Heart right ventricle (tissue), 16 donors: ENCODE measurements at regions not wholly inside any gene's neighbourhood (a gene's known extent, or its start where the extent isn't known, plus 50 kb on each side); places are given as distances from the start of the nearest gene placed in this dataset.

Experiments used
- ATAC-seq, 8 donors: fragments of 200-7000 bp; cut with Tn5 transposase; one replicate each; pipeline ENCODE4 v1.9.1; 2020; ENCODE audit warnings: mild to moderate bottlenecking in 8 of 8, moderate library complexity in 8 of 8, moderate number of reproducible peaks in 1 of 8
- DNase-seq, 2 donors: peaks; one replicate each; pipeline ENCODE4 v3.0.0-alpha.2; 2020
- H3K27ac ChIP-seq, 10 donors: fragments of 200-600 bp; sonication (generic) in 2 of 10; one replicate each; pipeline versions ENCODE4 v1.5.0 to v1.8.0; 2020 to 2022; ENCODE audit warnings: mild to moderate bottlenecking in 3 of 10
- H3K27me3 ChIP-seq, 7 donors: fragments of 200-600 bp; one replicate each; pipeline ENCODE4 v1.8.0; 2021 to 2022; ENCODE audit warnings: mild to moderate bottlenecking in 2 of 7
- H3K36me3 ChIP-seq, 9 donors: fragments of 200-600 bp; sonication (generic) in 1 of 9; one replicate each; pipeline versions ENCODE4 v1.5.0 to v1.8.0; 2020 to 2022; ENCODE audit warnings: mild to moderate bottlenecking in 2 of 9
- H3K4me1 ChIP-seq, 9 donors: fragments of 200-600 bp; sonication (generic) in 1 of 9; one replicate each; pipeline versions ENCODE4 v1.5.0 to v1.8.0; 2020 to 2022; ENCODE audit warnings: mild to moderate bottlenecking in 4 of 9
- H3K4me3 ChIP-seq, 10 donors: fragments of 200-600 bp; sonication (generic) in 2 of 10; one replicate each; pipeline versions ENCODE4 v1.5.0 to v1.8.0; 2020 to 2022; ENCODE audit warnings: mild to moderate bottlenecking in 7 of 10, moderate library complexity in 2 of 10
- H3K9me3 ChIP-seq, 11 donors: fragments of 200-600 bp in 10 of 11; sonication (generic) in 2 of 11; one replicate each; pipeline versions ENCODE4 v1.5.0 to v1.8.0; 2013 to 2022; ENCODE audit warnings: mild to moderate bottlenecking in 2 of 11, control low read depth in 1 of 11, moderate library complexity in 1 of 11
- WGBS, 2 donors: extraction: QIAGEN DNeasy Blood & Tissue Kit; methylation state at CpG; one replicate each; pipeline ENCODE4 v1.1.7; 2013; ENCODE audit warnings: inconsistent platforms in 1 of 2; 5-methylcytosine and 5-hydroxymethylcytosine counted together
- intact Hi-C, 10 donors: fragments of 100-400 bp; cut with DNase I; formaldehyde crosslinking; loops; one replicate each; pipeline versions ENCODE4 v1.11.1 to v1.14.2; 2022
- TF ChIP-seq, protein P1 (sequence below), 9 donors: fragments of 200-600 bp; sonication (generic) in 2 of 9; IDR thresholded peaks; one replicate each; pipeline versions ENCODE4 v1.5.0 to v1.8.0; 2021 to 2022; ENCODE audit warnings: antibody characterized with exemption in 9 of 9, mild to moderate bottlenecking in 5 of 9, moderate library complexity in 1 of 9
- donor health status: Arrhythmogenic right ventricular cardiomyopathy.
- donor health status: ischemic (EF 13 %, LVEDD 7.1; RV severe dilation, severe dysfunction).
- donor health status: healthy with polysubstance abuse.
- donor health status: DM: no; HTN: yes; CAD: no.
- donor health status: DM: no; HTN: no; CAD: no.
- donor health status: ischemic (EF 25% LVEDD 6.9; RV normal size, moderate dysfunction).
- donor health status: ischemic (EF 25% LVEDD 5.7; RV mildly dilated, moderate dysfunction).
- donor health status: healthy.
- donor health status: DM: yes; HTN: yes; CAD: no.
- donor health status: Ischemic cardiomyopathy.
- donor health status: ischemic (EF 35%, LVEDD 5.7; RV mildly dilated, moderate dysfunction).
- donor health status: nonischemic (EF 11% LVEDD 7.7; RV severe dilation, severe dysfunction).
- donor health status: DM: yes; HTN: yes; CAD: no.
- donor health status: PGD.
- donor health status: ischemic (EF 29% LVEDD 5.4; RV normal size, mild dysfunction).
- donor health status: nonischemic (EF 23%, LVEDD 6.1; RV moderate dilation, normal function).

GRCh38 chr12:19021240-19021639, 108.3 kb upstream of the PLEKHA5 start:
- DNase-seq (no peak), ATAC-seq (no peak)
- Histone ChIP-seq H3K9me3 (peaks cover 0 to 5% (median 0%) of the 10 kb centered on the region in 11 donors), H3K4me3 (no peak overlapping the region), H3K36me3 (no peaks in the 10 kb centered on the region), H3K27me3 (no peaks in the 10 kb centered on the region), H3K4me1 (peaks cover 0 to 10% (median 0%) of the 10 kb centered on the region in 9 donors), H3K27ac (no peak overlapping the region)
- WGBS, 2 donors, result 90 to 93% methylated on average over 4 of the region's 4 CpGs
- TF ChIP-seq, protein P1, sequence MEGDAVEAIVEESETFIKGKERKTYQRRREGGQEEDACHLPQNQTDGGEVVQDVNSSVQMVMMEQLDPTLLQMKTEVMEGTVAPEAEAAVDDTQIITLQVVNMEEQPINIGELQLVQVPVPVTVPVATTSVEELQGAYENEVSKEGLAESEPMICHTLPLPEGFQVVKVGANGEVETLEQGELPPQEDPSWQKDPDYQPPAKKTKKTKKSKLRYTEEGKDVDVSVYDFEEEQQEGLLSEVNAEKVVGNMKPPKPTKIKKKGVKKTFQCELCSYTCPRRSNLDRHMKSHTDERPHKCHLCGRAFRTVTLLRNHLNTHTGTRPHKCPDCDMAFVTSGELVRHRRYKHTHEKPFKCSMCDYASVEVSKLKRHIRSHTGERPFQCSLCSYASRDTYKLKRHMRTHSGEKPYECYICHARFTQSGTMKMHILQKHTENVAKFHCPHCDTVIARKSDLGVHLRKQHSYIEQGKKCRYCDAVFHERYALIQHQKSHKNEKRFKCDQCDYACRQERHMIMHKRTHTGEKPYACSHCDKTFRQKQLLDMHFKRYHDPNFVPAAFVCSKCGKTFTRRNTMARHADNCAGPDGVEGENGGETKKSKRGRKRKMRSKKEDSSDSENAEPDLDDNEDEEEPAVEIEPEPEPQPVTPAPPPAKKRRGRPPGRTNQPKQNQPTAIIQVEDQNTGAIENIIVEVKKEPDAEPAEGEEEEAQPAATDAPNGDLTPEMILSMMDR (IDR thresholded peaks at IDR 0.05), result no peak
- intact Hi-C loops, result no loop called here

- TF ChIP-seq, protein P1 (IDR thresholded peaks at IDR 0.05), result no peak
- intact Hi-C loops, result no loop called here
- 65 to 66% methylated on average over 1 of the region's 1 CpG for WGBS, 2 donors
Observed at GRCh38 chr12:19021646-19022045, 107.9 kb upstream of the PLEKHA5 start.

GRCh38 chr12:19025582-19025981, 104.0 kb upstream of the PLEKHA5 start:
- no peak for ATAC-seq
- TF ChIP-seq, protein P1 (IDR thresholded peaks at IDR 0.05), result no peak
- Histone ChIP-seq H3K27ac (no peak overlapping the region), H3K9me3 (peaks cover 0 to 5% (median 0%) of the 10 kb centered on the region in 11 donors), H3K4me1 (no peaks in the 10 kb centered on the region), H3K4me3 (no peak overlapping the region), H3K27me3 (no peaks in the 10 kb centered on the region), H3K36me3 (no peaks in the 10 kb centered on the region)
- intact Hi-C loops, result no loop called here
- no peak for DNase-seq
- 85 to 92% methylated on average over 5 of the region's 5 CpGs for WGBS, 2 donors

More at GRCh38 chr12:19021646-19022045, 107.9 kb upstream of the PLEKHA5 start:
- Histone ChIP-seq H3K4me1 (peaks cover 0 to 10% (median 0%) of the 10 kb centered on the region in 9 donors), H3K36me3 (no peaks in the 10 kb centered on the region), H3K4me3 (no peak overlapping the region), H3K9me3 (peaks cover 0 to 5% (median 0%) of the 10 kb centered on the region in 11 donors), H3K27ac (no peak overlapping the region), H3K27me3 (no peaks in the 10 kb centered on the region)
- DNase-seq (no peak), ATAC-seq (no peak)

- DNase-seq (no peak), ATAC-seq (no peak)
- Histone ChIP-seq H3K4me1 (no peaks in the 10 kb centered on the region), H3K27ac (no peak overlapping the region), H3K4me3 (no peak overlapping the region), H3K27me3 (no peaks in the 10 kb centered on the region), H3K9me3 (peaks cover 0 to 5% (median 0%) of the 10 kb centered on the region in 11 donors), H3K36me3 (no peaks in the 10 kb centered on the region)
- intact Hi-C loops, result no loop called here
- TF ChIP-seq, protein P1 (IDR thresholded peaks at IDR 0.05), result no peak
- WGBS, 2 donors, result 89 to 91% methylated on average over 4 of the region's 4 CpGs
Observed at GRCh38 chr12:19026034-19026433, 103.5 kb upstream of the PLEKHA5 start.
